ENCODE measurements at regions not wholly inside any gene's neighbourhood (a gene's known extent, or its start where the extent isn't known, plus 50 kb on each side); places are given as distances from the start of the nearest gene placed in this dataset.

DNA sequence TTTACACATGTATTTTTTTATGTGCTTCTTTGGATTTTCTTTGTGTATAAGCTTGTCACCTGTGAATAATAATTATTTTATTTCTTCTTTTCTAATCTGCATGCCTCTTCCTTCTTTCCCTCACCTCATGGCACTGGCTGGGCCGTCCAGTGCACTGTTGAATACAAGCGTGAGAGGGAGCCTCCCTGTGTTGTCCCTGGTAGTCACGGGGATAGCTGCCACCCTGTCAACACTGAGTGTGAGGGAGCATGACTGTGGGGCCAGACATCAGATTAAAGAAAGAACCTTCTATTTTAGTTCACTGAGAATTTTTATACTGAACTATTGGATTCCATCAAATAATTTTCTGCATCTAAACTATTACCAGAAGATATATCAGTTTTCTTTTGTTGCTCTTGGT is 187.9 kb downstream of the CDC14C start:
- TF ChIP-seq, protein P1, sequence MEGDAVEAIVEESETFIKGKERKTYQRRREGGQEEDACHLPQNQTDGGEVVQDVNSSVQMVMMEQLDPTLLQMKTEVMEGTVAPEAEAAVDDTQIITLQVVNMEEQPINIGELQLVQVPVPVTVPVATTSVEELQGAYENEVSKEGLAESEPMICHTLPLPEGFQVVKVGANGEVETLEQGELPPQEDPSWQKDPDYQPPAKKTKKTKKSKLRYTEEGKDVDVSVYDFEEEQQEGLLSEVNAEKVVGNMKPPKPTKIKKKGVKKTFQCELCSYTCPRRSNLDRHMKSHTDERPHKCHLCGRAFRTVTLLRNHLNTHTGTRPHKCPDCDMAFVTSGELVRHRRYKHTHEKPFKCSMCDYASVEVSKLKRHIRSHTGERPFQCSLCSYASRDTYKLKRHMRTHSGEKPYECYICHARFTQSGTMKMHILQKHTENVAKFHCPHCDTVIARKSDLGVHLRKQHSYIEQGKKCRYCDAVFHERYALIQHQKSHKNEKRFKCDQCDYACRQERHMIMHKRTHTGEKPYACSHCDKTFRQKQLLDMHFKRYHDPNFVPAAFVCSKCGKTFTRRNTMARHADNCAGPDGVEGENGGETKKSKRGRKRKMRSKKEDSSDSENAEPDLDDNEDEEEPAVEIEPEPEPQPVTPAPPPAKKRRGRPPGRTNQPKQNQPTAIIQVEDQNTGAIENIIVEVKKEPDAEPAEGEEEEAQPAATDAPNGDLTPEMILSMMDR (IDR thresholded peaks at IDR 0.05) = no peak

DNA sequence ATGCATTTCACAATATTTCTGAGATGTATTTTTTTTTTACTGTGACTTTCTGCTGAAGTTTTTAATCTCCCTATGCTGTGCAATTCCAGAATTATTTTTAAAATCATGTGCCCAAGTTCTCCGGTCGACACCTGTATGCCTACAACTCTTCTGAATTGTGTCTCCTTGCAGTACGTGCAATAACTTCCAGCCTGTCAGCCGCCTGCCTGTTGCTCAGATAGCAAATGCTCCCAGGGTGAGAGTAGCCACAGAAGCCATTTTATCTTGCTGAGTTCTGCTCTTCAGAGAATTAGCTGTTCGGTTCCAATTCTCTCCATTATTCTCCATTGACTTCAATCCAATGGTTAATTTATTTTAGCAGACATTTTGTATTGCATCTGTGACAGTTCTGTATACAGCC is 188.3 kb downstream of the CDC14C start:
- Mint-ChIP-seq H3K27ac (no peak overlapping the region), H3K4me1 (no peaks in the 10 kb centered on the region), H3K27me3 (ENCODE audit: low read depth, poor library complexity) (no peaks in the 10 kb centered on the region), H3K9me3 (peaks cover 17% of the 10 kb centered on the region), H3K36me3 (ENCODE audit: low read depth) (no peaks in the 10 kb centered on the region), H3K4me3 (no peak overlapping the region)
- TF ChIP-seq, protein P1 (IDR thresholded peaks at IDR 0.05) = no peak
- DNase-seq = no peak

More for the DNA sequence above, 187.9 kb downstream of the CDC14C start:
- Mint-ChIP-seq H3K27ac (no peak overlapping the region), H3K27me3 (ENCODE audit: low read depth, poor library complexity) (no peaks in the 10 kb centered on the region), H3K4me3 (no peak overlapping the region), H3K4me1 (no peaks in the 10 kb centered on the region), H3K36me3 (ENCODE audit: low read depth) (no peaks in the 10 kb centered on the region), H3K9me3 (peaks cover 17% of the 10 kb centered on the region)
- no peak for DNase-seq

DNA sequence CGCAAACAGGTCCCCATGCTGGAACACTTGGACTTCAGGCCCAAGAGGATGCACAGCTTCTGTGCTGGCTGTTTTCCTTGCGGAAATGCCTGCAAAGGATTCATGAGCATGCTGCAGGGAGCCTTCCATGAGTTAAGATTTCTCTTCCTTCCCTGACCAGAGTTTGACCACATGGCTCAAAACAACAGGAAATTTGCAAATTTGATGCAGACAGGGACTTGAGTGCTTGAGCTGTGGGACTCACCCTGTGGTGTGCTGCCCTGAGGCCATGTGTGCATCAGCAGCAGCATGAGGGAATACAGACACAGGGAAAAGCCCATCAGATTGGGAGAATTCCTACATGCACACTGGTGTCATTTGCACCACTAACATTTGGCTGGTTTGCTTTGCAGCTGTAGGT is 195.4 kb downstream of the CDC14C start:
- H3K36me3 Mint-ChIP-seq (ENCODE audit: low read depth) = no peaks in the 10 kb centered on the region
- H3K27ac Mint-ChIP-seq = no peak overlapping the region
- DNase-seq = no peak
- H3K4me3 Mint-ChIP-seq = no peak overlapping the region
- peaks cover under 1% of the 10 kb centered on the region for H3K9me3 Mint-ChIP-seq
- TF ChIP-seq, protein P1 (IDR thresholded peaks at IDR 0.05) = no peak
- H3K27me3 Mint-ChIP-seq (ENCODE audit: low read depth, poor library complexity) = no peaks in the 10 kb centered on the region
- no peaks in the 10 kb centered on the region for H3K4me1 Mint-ChIP-seq

DNA sequence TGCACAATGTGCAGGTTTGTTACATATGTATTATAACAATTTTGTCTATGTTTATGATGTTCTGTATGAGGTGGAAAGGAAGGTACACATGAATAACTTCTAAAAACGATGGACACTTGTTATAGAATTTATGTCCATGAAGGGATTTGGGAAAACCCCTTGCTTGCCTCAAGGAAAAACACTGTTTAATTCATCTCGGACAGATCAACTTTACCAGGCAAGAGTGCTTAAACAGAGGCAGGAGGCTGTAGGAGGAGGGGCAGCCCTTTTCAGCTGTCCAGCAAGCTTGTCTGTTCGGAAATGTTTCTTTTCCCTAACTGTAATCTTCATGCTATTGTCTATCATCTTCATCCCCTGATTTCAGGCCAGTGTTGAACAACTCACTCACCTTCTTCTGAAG is 200.9 kb downstream of the CDC14C start:
- Mint-ChIP-seq H3K27me3 (ENCODE audit: low read depth, poor library complexity) (peaks cover 2% of the 10 kb centered on the region), H3K27ac (no peak overlapping the region), H3K4me1 (peaks cover 4% of the 10 kb centered on the region), H3K9me3 (no peaks in the 10 kb centered on the region), H3K36me3 (ENCODE audit: low read depth) (no peaks in the 10 kb centered on the region), H3K4me3 (no peak overlapping the region)
- TF ChIP-seq, protein P1 (IDR thresholded peaks at IDR 0.05) = no peak
- DNase-seq = no peak

DNA sequence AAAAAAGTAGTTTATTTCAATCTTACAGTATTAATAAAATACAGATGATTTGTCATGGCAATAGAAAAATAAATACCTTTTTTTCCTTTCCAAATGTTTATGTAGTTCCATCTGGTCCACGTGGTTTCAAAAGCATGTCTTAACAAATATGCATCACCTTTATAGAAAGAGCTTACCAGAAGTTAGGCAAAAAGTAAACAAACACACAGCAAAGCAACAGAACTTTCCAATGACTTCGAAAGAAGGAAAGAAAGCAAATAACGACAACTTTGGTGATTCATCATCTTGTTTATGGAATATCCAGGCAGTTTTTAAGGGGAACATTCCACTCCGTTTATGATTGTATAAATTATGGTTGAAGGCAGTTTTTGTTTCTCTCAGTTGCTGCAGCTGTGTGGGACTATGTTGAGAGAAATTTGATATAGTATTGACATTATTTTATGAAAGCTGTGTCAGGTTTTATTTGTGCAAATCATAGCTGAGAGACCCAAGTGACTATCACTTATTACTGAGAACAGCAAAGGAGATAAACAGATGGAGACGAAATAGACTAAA is 203.1 kb downstream of the CDC14C start:
- peaks cover 2% of the 10 kb centered on the region for H3K27me3 Mint-ChIP-seq (ENCODE audit: low read depth, poor library complexity)
- no peak overlapping the region for H3K4me3 Mint-ChIP-seq
- TF ChIP-seq, protein P1 (IDR thresholded peaks at IDR 0.05) = no peak
- peaks cover 4% of the 10 kb centered on the region for H3K4me1 Mint-ChIP-seq
- H3K36me3 Mint-ChIP-seq (ENCODE audit: low read depth) = no peaks in the 10 kb centered on the region
- H3K27ac Mint-ChIP-seq = no peak overlapping the region
- H3K9me3 Mint-ChIP-seq = no peaks in the 10 kb centered on the region
- DNase-seq = no peak

DNA sequence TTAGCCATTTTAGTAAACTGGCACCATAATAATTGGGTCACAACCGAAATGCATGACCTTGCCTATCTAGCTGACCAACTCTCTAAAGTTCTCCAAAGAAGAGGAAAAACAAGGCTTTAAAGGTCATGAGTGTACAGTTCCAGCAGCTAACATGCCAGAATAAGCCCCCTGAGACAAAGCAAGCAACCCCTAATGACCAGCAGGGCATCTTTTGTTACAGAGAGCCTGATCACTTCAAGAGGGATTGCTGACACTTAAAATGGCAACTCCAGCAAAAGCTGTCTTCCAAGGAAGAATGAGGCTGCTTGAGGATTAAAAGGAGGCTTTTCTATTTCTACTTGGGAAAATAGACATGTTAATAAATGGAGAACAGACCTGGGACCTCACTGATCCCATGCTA is 213.6 kb downstream of the CDC14C start:
- Mint-ChIP-seq H3K36me3 (ENCODE audit: low read depth) (no peaks in the 10 kb centered on the region), H3K27ac (no peak overlapping the region), H3K9me3 (no peaks in the 10 kb centered on the region), H3K4me3 (no peak overlapping the region), H3K4me1 (no peaks in the 10 kb centered on the region), H3K27me3 (ENCODE audit: low read depth, poor library complexity) (no peaks in the 10 kb centered on the region)
- TF ChIP-seq, protein P1 (IDR thresholded peaks at IDR 0.05) = no peak
- DNase-seq = no peak
